ENCODE measurements at regions not wholly inside any gene's neighbourhood (a gene's known extent, or its start where the extent isn't known, plus 50 kb on each side); places are given as distances from the start of the nearest gene placed in this dataset.

- Mint-ChIP-seq H3K27me3 (no peaks in the 10 kb centered on the region), H3K27ac (no peak overlapping the region), H3K36me3 (no peaks in the 10 kb centered on the region), H3K4me1 (peaks cover 2% of the 10 kb centered on the region), H3K4me3 (no peak overlapping the region), H3K9me3 (peaks cover 2% of the 10 kb centered on the region)
- no peak for DNase-seq
- POLR2A ChIA-PET: no interaction called here
- no peak for ATAC-seq (ENCODE audit: low read depth)
Measured at GRCh38 chr4:14560577-14560976, 441.7 kb upstream of the CPEB2 start.

GRCh38 chr4:14562901-14563300 is 439.4 kb upstream of the CPEB2 start:
- Mint-ChIP-seq H3K4me1 (peaks cover 2% of the 10 kb centered on the region), H3K36me3 (no peaks in the 10 kb centered on the region), H3K27me3 (no peaks in the 10 kb centered on the region), H3K27ac (no peak overlapping the region), H3K9me3 (peaks cover 4% of the 10 kb centered on the region), H3K4me3 (no peak overlapping the region)
- DNase-seq (no peak), ATAC-seq (ENCODE audit: low read depth) (no peak)
- POLR2A ChIA-PET: no interaction called here

GRCh38 chr4:14564281-14564680 is 438.0 kb upstream of the CPEB2 start:
- ATAC-seq (ENCODE audit: low read depth) (no peak), DNase-seq (no peak)
- Mint-ChIP-seq H3K27ac (no peak overlapping the region), H3K9me3 (peaks cover 4% of the 10 kb centered on the region), H3K4me1 (peaks cover 2% of the 10 kb centered on the region), H3K27me3 (no peaks in the 10 kb centered on the region), H3K36me3 (no peaks in the 10 kb centered on the region), H3K4me3 (no peak overlapping the region)
- POLR2A ChIA-PET: no interaction called here

- Mint-ChIP-seq H3K27me3 (no peaks in the 10 kb centered on the region), H3K27ac (no peak overlapping the region), H3K36me3 (no peaks in the 10 kb centered on the region), H3K4me3 (no peak overlapping the region), H3K9me3 (peaks cover 4% of the 10 kb centered on the region), H3K4me1 (no peaks in the 10 kb centered on the region)
- ATAC-seq (ENCODE audit: low read depth): no peak
- DNase-seq: no peak
- POLR2A ChIA-PET: no interaction called here
Measured at GRCh38 chr4:14566518-14566917, 435.8 kb upstream of the CPEB2 start.

GRCh38 chr4:14568351-14568750 is 433.9 kb upstream of the CPEB2 start:
- Mint-ChIP-seq H3K9me3 (peaks cover 4% of the 10 kb centered on the region), H3K4me1 (no peaks in the 10 kb centered on the region), H3K36me3 (no peaks in the 10 kb centered on the region), H3K27me3 (peaks cover 4% of the 10 kb centered on the region), H3K27ac (no peak overlapping the region), H3K4me3 (no peak overlapping the region)
- POLR2A ChIA-PET: no interaction called here
- no peak for DNase-seq
- no peak for ATAC-seq (ENCODE audit: low read depth)

- Mint-ChIP-seq H3K9me3 (no peaks in the 10 kb centered on the region), H3K27me3 (peaks cover 5% of the 10 kb centered on the region), H3K27ac (no peak overlapping the region), H3K36me3 (no peaks in the 10 kb centered on the region), H3K4me3 (no peak overlapping the region), H3K4me1 (no peaks in the 10 kb centered on the region)
- POLR2A ChIA-PET: no interaction called here
- no peak for DNase-seq
- no peak for ATAC-seq (ENCODE audit: low read depth)
Measured at GRCh38 chr4:14575289-14575688, 427.0 kb upstream of the CPEB2 start.

- Mint-ChIP-seq H3K9me3 (no peaks in the 10 kb centered on the region), H3K27me3 (peaks cover 5% of the 10 kb centered on the region), H3K4me1 (no peaks in the 10 kb centered on the region), H3K4me3 (no peak overlapping the region), H3K36me3 (no peaks in the 10 kb centered on the region), H3K27ac (no peak overlapping the region)
- no peak for DNase-seq
- no peak for ATAC-seq (ENCODE audit: low read depth)
- POLR2A ChIA-PET: no interaction called here
Measured at GRCh38 chr4:14575919-14576318, 426.4 kb upstream of the CPEB2 start.

- ATAC-seq (ENCODE audit: low read depth) (no peak), DNase-seq (no peak)
- Mint-ChIP-seq H3K36me3 (no peaks in the 10 kb centered on the region), H3K9me3 (no peaks in the 10 kb centered on the region), H3K27me3 (peaks cover 2% of the 10 kb centered on the region), H3K4me1 (no peaks in the 10 kb centered on the region), H3K27ac (no peak overlapping the region), H3K4me3 (no peak overlapping the region)
- POLR2A ChIA-PET: no interaction called here
Measured at GRCh38 chr4:14580061-14580460, 422.2 kb upstream of the CPEB2 start.

GRCh38 chr4:14581741-14582140 is 420.5 kb upstream of the CPEB2 start:
- Mint-ChIP-seq H3K4me3 (no peak overlapping the region), H3K36me3 (no peaks in the 10 kb centered on the region), H3K27me3 (peaks cover 2% of the 10 kb centered on the region), H3K27ac (no peak overlapping the region), H3K9me3 (peaks cover 3% of the 10 kb centered on the region), H3K4me1 (no peaks in the 10 kb centered on the region)
- DNase-seq (no peak), ATAC-seq (ENCODE audit: low read depth) (no peak)
- POLR2A ChIA-PET: no interaction called here

GRCh38 chr4:14582677-14583076 is 419.6 kb upstream of the CPEB2 start:
- Mint-ChIP-seq H3K27me3 (no peaks in the 10 kb centered on the region), H3K27ac (no peak overlapping the region), H3K36me3 (no peaks in the 10 kb centered on the region), H3K9me3 (peaks cover 3% of the 10 kb centered on the region), H3K4me1 (no peaks in the 10 kb centered on the region), H3K4me3 (no peak overlapping the region)
- no peak for ATAC-seq (ENCODE audit: low read depth)
- POLR2A ChIA-PET: no interaction called here
- DNase-seq: no peak

GRCh38 chr4:14583331-14583730 is 418.9 kb upstream of the CPEB2 start:
- no peak overlapping the region for H3K4me3 Mint-ChIP-seq
- POLR2A ChIA-PET: no interaction called here
- H3K9me3 Mint-ChIP-seq: peaks cover 3% of the 10 kb centered on the region
- H3K27ac Mint-ChIP-seq: no peak overlapping the region
- DNase-seq (no peak), ATAC-seq (ENCODE audit: low read depth) (no peak)
- no peaks in the 10 kb centered on the region for H3K27me3 Mint-ChIP-seq
- H3K36me3 Mint-ChIP-seq: no peaks in the 10 kb centered on the region
- no peaks in the 10 kb centered on the region for H3K4me1 Mint-ChIP-seq

GRCh38 chr4:14583752-14584151 is 418.5 kb upstream of the CPEB2 start:
- H3K4me1 Mint-ChIP-seq: no peaks in the 10 kb centered on the region
- no peak overlapping the region for H3K4me3 Mint-ChIP-seq
- H3K27me3 Mint-ChIP-seq: no peaks in the 10 kb centered on the region
- no peak overlapping the region for H3K27ac Mint-ChIP-seq
- peaks cover 3% of the 10 kb centered on the region for H3K9me3 Mint-ChIP-seq
- ATAC-seq (ENCODE audit: low read depth): no peak
- no peaks in the 10 kb centered on the region for H3K36me3 Mint-ChIP-seq
- POLR2A ChIA-PET: no interaction called here
- DNase-seq: no peak

GRCh38 chr4:14592950-14593349 is 409.3 kb upstream of the CPEB2 start:
- Mint-ChIP-seq H3K36me3 (no peaks in the 10 kb centered on the region), H3K9me3 (no peaks in the 10 kb centered on the region), H3K4me3 (no peak overlapping the region), H3K27me3 (no peaks in the 10 kb centered on the region), H3K4me1 (no peaks in the 10 kb centered on the region), H3K27ac (no peak overlapping the region)
- POLR2A ChIA-PET: no interaction called here
- DNase-seq (no peak), ATAC-seq (ENCODE audit: low read depth) (no peak)

- Mint-ChIP-seq H3K27me3 (no peaks in the 10 kb centered on the region), H3K27ac (no peak overlapping the region), H3K36me3 (no peaks in the 10 kb centered on the region), H3K9me3 (no peaks in the 10 kb centered on the region), H3K4me3 (no peak overlapping the region), H3K4me1 (no peaks in the 10 kb centered on the region)
- DNase-seq (no peak), ATAC-seq (ENCODE audit: low read depth) (no peak)
- POLR2A ChIA-PET: no interaction called here
Measured at GRCh38 chr4:14596028-14596427, 406.3 kb upstream of the CPEB2 start.

- Mint-ChIP-seq H3K36me3 (no peaks in the 10 kb centered on the region), H3K27me3 (no peaks in the 10 kb centered on the region), H3K4me3 (no peak overlapping the region), H3K9me3 (no peaks in the 10 kb centered on the region), H3K4me1 (no peaks in the 10 kb centered on the region), H3K27ac (no peak overlapping the region)
- POLR2A ChIA-PET: no interaction called here
- ATAC-seq (ENCODE audit: low read depth) (no peak), DNase-seq (no peak)
Measured at GRCh38 chr4:14596437-14596836, 405.8 kb upstream of the CPEB2 start.
